ENCODE measurements at regions not wholly inside any gene's neighbourhood (a gene's known extent, or its start where the extent isn't known, plus 50 kb on each side); places are given as distances from the start of the nearest gene placed in this dataset.

GRCh38 chr11:92317721-92318120 lies 93.1 kb downstream of the FAT3 start:
- Histone ChIP-seq H3K27me3 (ENCODE audit: insufficient read depth, low read length) (peaks cover 4% of the 10 kb centered on the region; the same call in 1 of the 2 replicates), H3K79me2 (ENCODE audit: control insufficient read depth, insufficient read depth, low read length, unreplicated experiment) (no peaks in the 10 kb centered on the region), H3K27ac (ENCODE audit: low read depth, low read length) (no peak overlapping the region), H3K4me1 (ENCODE audit: control insufficient read depth, insufficient read depth, low read length, unreplicated experiment) (peaks cover 4% of the 10 kb centered on the region), H3K36me3 (ENCODE audit: insufficient read depth, low read length) (no peaks in the 10 kb centered on the region), H2AFZ (ENCODE audit: low read length, unreplicated experiment) (no peak overlapping the region), H3K4me3 (ENCODE audit: low read depth, low read length) (no peak overlapping the region)

GRCh38 chr11:92322225-92322624 lies 97.6 kb downstream of the FAT3 start:
- Histone ChIP-seq H3K27me3 (ENCODE audit: insufficient read depth, low read length) (no peaks in the 10 kb centered on the region), H3K27ac (ENCODE audit: low read depth, low read length) (no peak overlapping the region), H3K79me2 (ENCODE audit: control insufficient read depth, insufficient read depth, low read length, unreplicated experiment) (no peaks in the 10 kb centered on the region), H3K36me3 (ENCODE audit: insufficient read depth, low read length) (no peaks in the 10 kb centered on the region), H3K4me1 (ENCODE audit: control insufficient read depth, insufficient read depth, low read length, unreplicated experiment) (peaks cover 4% of the 10 kb centered on the region), H2AFZ (ENCODE audit: low read length, unreplicated experiment) (no peak overlapping the region), H3K4me3 (ENCODE audit: low read depth, low read length) (peak overlapping the region; percentile 29; the same call in 1 of the 2 replicates)

- Histone ChIP-seq H3K36me3 (ENCODE audit: insufficient read depth, low read length) (no peaks in the 10 kb centered on the region), H3K27ac (ENCODE audit: low read depth, low read length) (no peak overlapping the region), H3K4me1 (ENCODE audit: control insufficient read depth, insufficient read depth, low read length, unreplicated experiment) (peaks cover 7% of the 10 kb centered on the region), H3K79me2 (ENCODE audit: control insufficient read depth, insufficient read depth, low read length, unreplicated experiment) (no peaks in the 10 kb centered on the region), H3K27me3 (ENCODE audit: insufficient read depth, low read length) (no peaks in the 10 kb centered on the region), H3K4me3 (ENCODE audit: low read depth, low read length) (no peak overlapping the region), H2AFZ (ENCODE audit: low read length, unreplicated experiment) (no peak overlapping the region)
Measured at GRCh38 chr11:92324890-92325289, 100.3 kb downstream of the FAT3 start.

- Histone ChIP-seq H3K27me3 (ENCODE audit: insufficient read depth, low read length) (no peaks in the 10 kb centered on the region), H3K4me1 (ENCODE audit: control insufficient read depth, insufficient read depth, low read length, unreplicated experiment) (peaks cover 7% of the 10 kb centered on the region), H3K4me3 (ENCODE audit: low read depth, low read length) (no peak overlapping the region), H2AFZ (ENCODE audit: low read length, unreplicated experiment) (no peak overlapping the region), H3K36me3 (ENCODE audit: insufficient read depth, low read length) (no peaks in the 10 kb centered on the region), H3K79me2 (ENCODE audit: control insufficient read depth, insufficient read depth, low read length, unreplicated experiment) (no peaks in the 10 kb centered on the region), H3K27ac (ENCODE audit: low read depth, low read length) (no peak overlapping the region)
Measured at GRCh38 chr11:92325416-92325815, 100.8 kb downstream of the FAT3 start.

- H3K27me3 ChIP-seq (ENCODE audit: insufficient read depth, low read length) = no peaks in the 10 kb centered on the region
- H3K36me3 ChIP-seq (ENCODE audit: insufficient read depth, low read length) = no peaks in the 10 kb centered on the region
- H3K4me1 ChIP-seq (ENCODE audit: control insufficient read depth, insufficient read depth, low read length, unreplicated experiment) = peaks cover 3% of the 10 kb centered on the region
- H3K4me3 ChIP-seq (ENCODE audit: low read depth, low read length) = no peak overlapping the region
- H2AFZ ChIP-seq (ENCODE audit: low read length, unreplicated experiment) = no peak overlapping the region
- H3K27ac ChIP-seq (ENCODE audit: low read depth, low read length) = no peak overlapping the region
- H3K79me2 ChIP-seq (ENCODE audit: control insufficient read depth, insufficient read depth, low read length, unreplicated experiment) = no peaks in the 10 kb centered on the region
Measured at GRCh38 chr11:92329137-92329536, 104.5 kb downstream of the FAT3 start.

GRCh38 chr11:92329646-92330045 lies 105.0 kb downstream of the FAT3 start:
- H3K4me1 ChIP-seq (ENCODE audit: control insufficient read depth, insufficient read depth, low read length, unreplicated experiment) = peaks cover 3% of the 10 kb centered on the region
- no peak overlapping the region for H2AFZ ChIP-seq (ENCODE audit: low read length, unreplicated experiment)

GRCh38 chr11:92330114-92330513 lies 105.5 kb downstream of the FAT3 start:
- H3K27me3 ChIP-seq (ENCODE audit: insufficient read depth, low read length) = no peaks in the 10 kb centered on the region
- H3K4me1 ChIP-seq (ENCODE audit: control insufficient read depth, insufficient read depth, low read length, unreplicated experiment) = peaks cover 3% of the 10 kb centered on the region
- H3K27ac ChIP-seq (ENCODE audit: low read depth, low read length) = no peak overlapping the region
- no peak overlapping the region for H3K4me3 ChIP-seq (ENCODE audit: low read depth, low read length)
- no peaks in the 10 kb centered on the region for H3K79me2 ChIP-seq (ENCODE audit: control insufficient read depth, insufficient read depth, low read length, unreplicated experiment)
- no peaks in the 10 kb centered on the region for H3K36me3 ChIP-seq (ENCODE audit: insufficient read depth, low read length)
- no peak overlapping the region for H2AFZ ChIP-seq (ENCODE audit: low read length, unreplicated experiment)

More at GRCh38 chr11:92329646-92330045, 105.0 kb downstream of the FAT3 start:
- Histone ChIP-seq H3K79me2 (ENCODE audit: control insufficient read depth, insufficient read depth, low read length, unreplicated experiment) (no peaks in the 10 kb centered on the region), H3K27me3 (ENCODE audit: insufficient read depth, low read length) (no peaks in the 10 kb centered on the region), H3K4me3 (ENCODE audit: low read depth, low read length) (no peak overlapping the region), H3K27ac (ENCODE audit: low read depth, low read length) (no peak overlapping the region), H3K36me3 (ENCODE audit: insufficient read depth, low read length) (no peaks in the 10 kb centered on the region)

- Histone ChIP-seq H3K27ac (ENCODE audit: low read depth, low read length) (no peak overlapping the region), H3K79me2 (ENCODE audit: control insufficient read depth, insufficient read depth, low read length, unreplicated experiment) (no peaks in the 10 kb centered on the region), H3K27me3 (ENCODE audit: insufficient read depth, low read length) (no peaks in the 10 kb centered on the region), H2AFZ (ENCODE audit: low read length, unreplicated experiment) (no peak overlapping the region), H3K4me3 (ENCODE audit: low read depth, low read length) (no peak overlapping the region), H3K4me1 (ENCODE audit: control insufficient read depth, insufficient read depth, low read length, unreplicated experiment) (peaks cover 3% of the 10 kb centered on the region), H3K36me3 (ENCODE audit: insufficient read depth, low read length) (no peaks in the 10 kb centered on the region)
Measured at GRCh38 chr11:92332986-92333385, 108.4 kb downstream of the FAT3 start.

- no peak overlapping the region for H3K4me3 ChIP-seq (ENCODE audit: low read depth, low read length)
- H2AFZ ChIP-seq (ENCODE audit: low read length, unreplicated experiment) = no peak overlapping the region
- H3K36me3 ChIP-seq (ENCODE audit: insufficient read depth, low read length) = no peaks in the 10 kb centered on the region
- H3K79me2 ChIP-seq (ENCODE audit: control insufficient read depth, insufficient read depth, low read length, unreplicated experiment) = no peaks in the 10 kb centered on the region
- no peaks in the 10 kb centered on the region for H3K4me1 ChIP-seq (ENCODE audit: control insufficient read depth, insufficient read depth, low read length, unreplicated experiment)
- no peak overlapping the region for H3K27ac ChIP-seq (ENCODE audit: low read depth, low read length)
- peaks cover 7% of the 10 kb centered on the region for H3K27me3 ChIP-seq (ENCODE audit: insufficient read depth, low read length)
Measured at GRCh38 chr11:92340839-92341238, 116.2 kb downstream of the FAT3 start.

GRCh38 chr11:92342034-92342720 lies 117.6 kb downstream of the FAT3 start:
- Histone ChIP-seq H3K27me3 (ENCODE audit: insufficient read depth, low read length) (peaks cover 11% of the 10 kb centered on the region), H3K79me2 (ENCODE audit: control insufficient read depth, insufficient read depth, low read length, unreplicated experiment) (no peaks in the 10 kb centered on the region), H2AFZ (ENCODE audit: low read length, unreplicated experiment) (no peak overlapping the region), H3K27ac (ENCODE audit: low read depth, low read length) (no peak overlapping the region), H3K4me3 (ENCODE audit: low read depth, low read length) (no peak overlapping the region), H3K36me3 (ENCODE audit: insufficient read depth, low read length) (no peaks in the 10 kb centered on the region), H3K4me1 (ENCODE audit: control insufficient read depth, insufficient read depth, low read length, unreplicated experiment) (no peaks in the 10 kb centered on the region)

- H3K4me3 ChIP-seq (ENCODE audit: low read depth, low read length) = no peak overlapping the region
- H3K27me3 ChIP-seq (ENCODE audit: insufficient read depth, low read length) = peaks cover 12% of the 10 kb centered on the region
- H3K36me3 ChIP-seq (ENCODE audit: insufficient read depth, low read length) = no peaks in the 10 kb centered on the region
- H3K4me1 ChIP-seq (ENCODE audit: control insufficient read depth, insufficient read depth, low read length, unreplicated experiment) = no peaks in the 10 kb centered on the region
- H3K79me2 ChIP-seq (ENCODE audit: control insufficient read depth, insufficient read depth, low read length, unreplicated experiment) = no peaks in the 10 kb centered on the region
- no peak overlapping the region for H3K27ac ChIP-seq (ENCODE audit: low read depth, low read length)
- H2AFZ ChIP-seq (ENCODE audit: low read length, unreplicated experiment) = no peak overlapping the region
Measured at GRCh38 chr11:92342886-92343285, 118.3 kb downstream of the FAT3 start.

Data from ACC112 (cell line).